Central memory CD4-positive, alpha-beta T cell (primary cell): ENCODE measurements at regions not wholly inside any gene's neighbourhood (a gene's known extent, or its start where the extent isn't known, plus 50 kb on each side); places are given as distances from the start of the nearest gene placed in this dataset.
"Not testable (repeated sequence)": the region's sequence is repeated elsewhere in the genome, so short reads cannot be mapped to it uniquely, and the experiment has no call there.

Source experiments
- DNase-seq: peaks from one replicate; pipeline ENCODE4 v3.0.0; 2022

DNA sequence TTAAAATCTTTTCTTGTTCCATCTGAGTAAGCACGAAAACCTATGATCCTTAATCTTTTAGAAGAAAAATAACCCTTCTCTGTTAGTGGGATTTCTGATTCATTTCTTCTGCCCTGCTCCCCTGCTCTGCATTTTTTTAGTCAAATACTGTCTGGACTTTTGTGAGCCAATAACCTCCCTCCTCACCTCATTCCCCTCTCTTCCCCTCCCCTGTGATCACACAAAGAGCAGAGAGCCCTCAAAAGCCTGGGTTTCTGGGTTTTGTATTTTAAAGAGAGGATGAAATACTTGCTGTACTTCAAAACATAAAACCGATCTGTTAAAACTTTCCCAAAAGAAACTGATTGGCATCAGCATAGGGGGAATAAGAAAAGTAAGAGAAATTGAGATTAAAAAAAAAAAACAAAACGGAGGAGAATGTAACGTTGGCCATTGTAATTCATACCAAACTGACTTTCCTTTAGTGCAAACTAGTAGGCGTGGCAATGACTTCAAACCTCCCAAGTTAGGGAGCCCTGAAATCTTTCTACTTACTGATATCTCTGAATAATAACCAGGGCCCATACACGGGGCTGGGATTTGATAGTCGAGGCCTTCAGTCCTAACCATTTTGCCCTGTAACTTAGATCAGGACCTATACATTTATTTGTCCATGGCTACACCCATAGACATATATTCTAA is 232.9 kb downstream of the TM9SF2 start:
- no peak for DNase-seq

DNA sequence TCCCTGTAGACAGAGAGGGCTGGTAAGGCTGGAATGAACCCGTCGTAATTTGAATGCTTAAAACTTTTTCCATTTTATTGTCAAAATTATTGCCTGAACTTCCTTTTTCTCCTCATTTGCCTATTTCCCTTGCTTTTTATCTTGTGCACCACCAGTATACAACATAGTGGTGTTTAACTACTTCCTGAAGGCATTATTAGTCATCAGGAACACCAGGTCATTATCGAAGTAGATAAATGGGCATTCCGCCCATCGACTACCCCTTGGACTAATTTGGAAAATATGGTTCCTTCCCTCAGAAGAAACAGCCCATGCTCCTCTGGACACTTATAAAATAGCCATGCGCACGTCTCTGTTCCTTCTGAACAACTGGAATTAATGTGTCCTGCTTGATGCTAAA is 232.1 kb downstream of the TM9SF2 start:
- DNase-seq: no peak

DNA sequence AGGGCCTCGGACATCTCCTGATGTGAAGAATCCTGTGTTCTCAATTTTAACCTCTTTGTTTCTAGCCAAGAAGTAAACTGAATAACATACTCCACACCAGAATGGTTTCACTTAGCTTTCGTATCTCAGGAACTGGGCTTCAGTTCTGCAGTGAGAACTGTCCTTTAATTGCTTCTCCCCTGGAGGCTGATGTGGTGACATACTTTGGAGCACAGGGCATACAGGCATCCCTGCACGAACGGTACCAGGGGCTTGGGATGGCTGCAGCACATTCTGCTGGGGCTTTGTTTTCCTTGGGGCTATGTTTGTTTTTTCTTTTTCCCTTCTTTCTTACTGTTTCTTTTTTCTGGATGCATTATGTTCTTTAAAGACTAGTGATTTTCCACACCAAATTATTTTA is 230.5 kb downstream of the TM9SF2 start:
- DNase-seq: no peak

DNA sequence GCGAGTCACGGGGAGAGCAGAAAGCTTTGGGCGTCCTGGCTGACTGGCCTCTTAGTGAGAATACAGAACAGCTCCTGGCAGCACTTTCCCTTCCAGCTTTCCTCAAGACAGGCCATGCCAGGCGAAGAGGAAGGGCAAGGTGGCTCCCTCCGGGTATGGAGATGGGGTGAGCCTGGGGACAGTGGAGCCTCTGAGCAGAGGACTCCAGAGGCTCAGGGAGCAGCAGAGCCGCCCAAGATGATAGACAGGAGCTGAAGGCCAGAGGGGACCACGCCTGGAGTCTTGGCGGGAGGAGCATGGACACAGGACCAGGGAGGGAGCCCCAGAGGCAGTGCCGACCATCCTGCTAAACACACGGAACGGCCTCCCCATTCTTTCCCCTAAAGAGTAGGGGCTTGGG is 229.1 kb downstream of the TM9SF2 start:
- DNase-seq: no peak

DNA sequence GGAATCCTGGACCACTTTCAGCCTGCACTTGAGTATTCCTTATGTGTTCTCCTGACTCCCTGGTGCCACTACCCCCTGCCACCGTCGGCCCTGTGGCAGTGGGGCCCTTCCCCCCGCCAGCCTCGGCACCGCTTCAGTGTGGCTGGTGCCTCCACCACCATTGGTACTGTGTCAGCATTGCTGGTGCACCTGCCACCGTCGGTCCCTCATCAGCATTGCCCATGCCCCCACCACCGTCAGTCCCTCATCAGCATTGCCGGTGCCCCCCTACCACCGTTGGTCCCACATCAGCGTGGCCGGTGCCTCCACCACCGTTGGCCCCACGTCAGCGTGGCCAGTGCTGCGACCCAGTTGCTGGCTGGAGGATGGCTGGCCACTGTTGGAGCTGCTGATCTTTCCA is 228.5 kb downstream of the TM9SF2 start:
- DNase-seq: no peak

DNA sequence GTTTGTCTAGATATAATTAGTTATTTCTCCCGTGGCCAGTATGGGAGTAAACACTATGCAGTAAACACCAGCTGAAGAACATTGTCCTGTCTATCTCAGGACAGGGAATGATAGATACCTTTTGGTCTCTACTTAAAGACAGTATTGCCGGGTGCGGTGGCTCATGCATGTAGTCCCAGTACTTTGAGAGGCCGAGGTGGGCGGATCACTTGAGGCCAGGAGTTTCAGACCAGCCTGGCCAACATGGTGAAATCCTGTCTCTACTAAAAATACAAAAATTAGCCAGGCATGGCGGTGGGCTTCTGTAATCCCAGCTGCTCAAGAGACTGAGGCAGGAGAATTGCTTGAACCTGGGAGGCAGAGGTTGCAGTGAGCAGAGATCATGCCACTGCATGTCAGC is 226.4 kb downstream of the TM9SF2 start:
- DNase-seq: not testable (repeated sequence)

DNA sequence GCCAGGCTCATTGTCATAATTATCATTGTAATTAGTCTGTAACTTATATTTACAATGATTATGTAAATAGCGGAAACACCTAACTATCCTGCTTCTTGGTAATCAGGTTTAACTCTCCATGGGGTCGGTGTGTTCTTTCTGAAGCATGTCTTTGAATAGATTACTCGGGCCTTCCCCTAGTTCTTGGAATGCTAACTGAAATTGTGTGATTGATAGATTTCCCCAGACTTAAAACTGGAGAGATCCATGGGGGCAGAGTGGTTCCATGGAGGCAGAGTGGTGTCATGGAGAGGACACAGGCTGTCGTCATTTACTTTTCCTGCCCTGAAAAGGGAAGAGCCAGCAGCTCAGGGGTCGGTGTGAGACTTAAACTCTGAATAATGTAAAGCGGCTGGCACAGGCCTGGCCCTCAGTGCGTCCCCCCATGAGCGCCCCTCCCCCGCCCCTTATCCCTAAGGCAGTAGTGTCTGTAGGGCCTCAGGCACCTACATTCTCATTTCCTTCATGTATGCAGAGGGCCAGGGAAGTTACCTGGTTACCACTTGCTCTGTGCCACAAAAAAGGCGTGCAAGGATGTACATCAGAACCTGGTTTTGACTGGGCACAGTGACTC is 225.1 kb downstream of the TM9SF2 start:
- DNase-seq: no peak

DNA sequence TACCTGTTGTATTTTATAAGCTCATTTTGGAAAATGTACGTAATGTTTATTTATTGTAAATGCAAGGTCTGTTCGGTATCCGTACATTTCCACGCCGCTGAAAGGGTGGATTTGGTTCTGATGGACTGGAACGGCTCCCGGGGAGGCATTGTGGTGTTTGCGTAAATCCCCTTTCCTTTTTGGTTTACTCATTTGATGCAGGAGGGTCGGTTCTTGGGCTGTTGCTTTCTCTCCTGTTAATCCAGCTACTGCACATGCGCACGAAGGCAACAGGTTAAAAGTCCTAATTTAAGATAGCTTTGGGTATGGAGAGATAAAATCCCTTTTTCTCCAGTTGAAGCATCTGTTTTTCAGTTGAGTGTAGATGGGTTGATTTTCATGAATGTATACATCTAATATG is 224.4 kb downstream of the TM9SF2 start:
- no peak for DNase-seq

DNA sequence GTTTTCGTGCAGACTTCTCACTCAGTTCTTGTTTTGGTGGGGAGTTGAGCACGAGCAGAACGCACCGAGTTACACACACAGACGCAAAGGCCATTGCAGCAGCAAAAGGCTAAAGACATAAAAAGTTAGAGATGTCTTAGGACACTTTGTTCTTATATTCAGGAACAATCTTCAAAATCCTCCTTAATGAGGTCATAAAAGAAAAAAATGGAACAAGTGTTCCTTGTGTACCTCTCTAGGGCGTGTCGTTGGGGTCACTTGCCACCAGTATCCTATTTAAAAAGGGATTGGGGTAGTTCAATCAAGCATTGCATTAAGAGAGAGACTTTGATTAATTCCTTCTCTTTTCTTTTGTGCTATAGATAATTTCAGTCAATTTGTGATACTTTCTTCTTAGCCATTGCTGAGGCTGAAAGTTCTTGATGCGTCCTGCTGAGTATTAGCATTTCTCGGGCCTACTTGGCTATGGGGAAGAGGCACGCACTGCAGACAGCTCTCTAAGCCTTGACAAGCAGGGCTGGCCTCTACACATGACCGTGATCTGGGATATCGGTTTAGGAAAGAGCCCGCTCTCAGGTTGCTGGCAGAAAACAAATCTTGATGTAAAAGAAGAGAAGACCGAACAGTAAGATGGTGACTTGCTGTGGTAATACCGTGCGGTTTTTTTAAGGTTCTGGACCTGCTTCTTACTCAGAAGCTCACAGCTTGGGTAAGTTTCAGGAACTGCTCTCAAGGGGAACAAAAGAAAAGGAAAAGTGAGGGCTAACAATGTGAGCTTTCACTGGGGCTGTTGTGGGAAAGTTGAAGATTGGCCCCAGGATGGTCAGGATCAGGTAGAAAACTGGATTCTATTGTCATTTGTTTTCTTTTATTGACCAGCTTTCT is 223.6 kb downstream of the TM9SF2 start:
- no peak for DNase-seq

DNA sequence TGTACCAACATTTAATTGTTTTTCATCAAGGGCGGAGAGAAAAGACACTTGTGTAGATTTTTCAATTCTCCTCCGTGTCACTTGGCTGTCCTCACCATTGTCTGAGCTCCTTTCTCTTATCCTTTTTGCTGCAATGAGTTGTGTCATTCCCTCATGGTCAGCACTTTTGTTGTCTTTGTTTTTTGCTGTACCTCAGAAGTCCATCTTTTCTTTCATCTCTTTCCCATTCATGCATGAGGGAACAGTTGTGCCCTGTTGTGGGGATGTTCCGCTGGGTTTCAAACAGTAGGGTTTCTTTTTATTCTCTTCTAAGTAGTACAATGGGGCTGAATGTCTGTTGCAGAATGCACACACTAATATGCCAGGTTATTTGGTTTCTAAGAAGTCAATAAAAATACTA is 222.6 kb downstream of the TM9SF2 start:
- no peak for DNase-seq

DNA sequence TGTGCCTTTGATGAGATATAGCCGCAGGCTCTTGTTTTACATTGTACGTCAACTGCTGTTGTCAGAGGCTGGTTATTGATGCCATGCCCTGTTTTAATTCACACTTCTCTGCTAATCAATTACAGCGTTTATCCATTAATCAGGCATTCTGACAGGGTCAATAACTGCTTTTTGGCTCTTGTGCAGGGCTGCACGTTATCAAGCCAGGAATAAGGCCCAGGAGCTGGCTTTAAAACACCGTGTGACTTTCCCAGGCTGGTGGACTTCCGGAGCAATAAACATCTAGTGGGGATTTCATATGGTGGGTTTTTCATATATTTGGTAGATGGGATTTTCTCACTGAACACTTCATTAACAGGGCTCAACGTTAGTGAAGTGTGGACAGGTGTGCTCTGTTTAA is 221.7 kb downstream of the TM9SF2 start:
- DNase-seq: no peak

DNA sequence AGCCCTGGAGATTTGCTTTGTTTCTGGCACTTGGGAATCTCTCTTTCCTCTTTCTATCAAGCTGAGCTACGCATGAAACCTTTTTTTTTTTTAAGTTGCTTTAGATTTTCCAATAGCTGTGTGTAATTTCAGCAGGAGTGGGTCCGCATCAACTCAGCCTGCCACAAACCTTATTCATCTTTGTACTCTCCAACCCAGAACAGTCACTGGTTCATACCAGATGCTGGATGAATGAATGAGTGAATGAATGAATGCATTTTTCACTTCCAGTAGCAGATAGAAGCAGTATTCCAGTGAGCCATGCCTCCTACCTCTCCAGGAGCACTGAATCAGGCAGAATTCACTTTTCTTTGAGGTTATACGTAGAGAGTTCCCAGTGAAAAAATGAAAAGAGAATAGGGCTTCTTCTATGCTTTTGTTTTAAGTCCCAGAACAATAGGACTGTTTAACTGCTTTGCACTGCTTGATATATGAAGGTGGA is 221.1 kb downstream of the TM9SF2 start:
- DNase-seq: no peak

DNA sequence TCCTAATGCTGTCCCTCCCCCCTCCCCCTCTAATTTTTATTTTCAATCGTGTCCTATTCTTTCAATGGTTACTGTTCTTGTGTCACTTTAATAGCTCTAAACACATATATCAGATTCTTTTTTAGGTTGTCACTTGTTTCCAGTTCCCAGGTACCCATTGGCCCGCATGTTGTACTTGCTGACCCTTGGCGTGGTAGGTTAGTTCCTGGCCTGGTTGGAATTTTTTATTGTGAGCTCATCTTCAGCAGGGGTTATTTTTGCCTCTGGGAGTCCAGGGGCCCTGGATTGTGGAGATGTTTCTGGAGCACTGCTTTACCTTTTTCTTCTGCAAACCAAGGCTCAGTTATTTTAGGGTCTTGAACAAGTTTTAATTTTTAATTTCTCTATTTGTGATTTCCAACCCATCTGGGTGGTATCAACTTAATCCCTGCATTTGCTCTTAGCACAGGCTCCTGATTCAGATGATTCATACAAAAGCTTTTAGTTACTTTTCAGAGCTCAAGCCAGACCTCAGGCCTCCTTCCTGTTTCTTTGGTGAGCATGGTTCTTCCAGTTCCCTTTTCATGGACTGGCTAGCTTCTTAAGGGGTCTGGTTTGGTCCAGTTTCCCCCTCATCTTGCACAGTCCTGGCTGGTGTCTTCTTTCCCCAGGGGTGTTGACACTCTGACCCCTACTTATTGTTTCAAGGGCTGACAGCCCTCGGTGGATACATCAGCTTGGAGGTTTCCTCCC is 220.5 kb downstream of the TM9SF2 start:
- DNase-seq: no peak

DNA sequence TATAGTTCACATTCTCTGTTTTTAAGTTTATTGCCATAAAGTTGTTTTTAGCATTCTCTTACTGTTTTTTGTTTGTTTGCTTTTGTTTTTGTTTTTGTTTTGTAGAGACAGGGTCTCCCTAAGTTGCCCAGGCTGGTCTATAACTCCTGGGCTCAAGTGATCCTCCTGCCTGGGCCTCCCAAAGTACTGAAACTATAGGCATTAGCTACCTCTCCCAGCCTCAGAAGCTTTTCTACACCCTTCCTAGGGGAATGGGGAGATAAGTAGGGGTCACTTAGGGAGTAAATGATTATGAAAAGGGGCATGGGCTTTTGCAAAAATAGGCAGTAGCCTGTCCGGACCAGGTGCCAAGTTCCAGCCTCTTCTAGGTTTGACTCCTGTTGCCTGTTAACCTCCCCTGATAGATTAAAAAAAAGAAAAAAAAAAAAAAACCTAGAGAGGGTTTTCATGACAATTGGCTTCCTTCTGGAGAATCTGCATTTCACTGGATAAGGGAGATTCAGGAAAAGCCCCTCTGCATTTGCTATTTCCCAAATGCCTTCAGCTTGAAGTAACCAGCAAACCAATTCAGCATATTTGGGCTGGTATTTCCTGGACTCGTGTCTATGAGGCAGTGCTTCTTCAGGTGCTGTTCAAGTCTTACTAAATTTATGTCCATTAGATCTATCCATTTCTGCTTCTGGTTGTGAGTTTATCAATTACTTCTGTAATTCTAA is 216.8 kb downstream of the TM9SF2 start:
- no peak for DNase-seq

DNA sequence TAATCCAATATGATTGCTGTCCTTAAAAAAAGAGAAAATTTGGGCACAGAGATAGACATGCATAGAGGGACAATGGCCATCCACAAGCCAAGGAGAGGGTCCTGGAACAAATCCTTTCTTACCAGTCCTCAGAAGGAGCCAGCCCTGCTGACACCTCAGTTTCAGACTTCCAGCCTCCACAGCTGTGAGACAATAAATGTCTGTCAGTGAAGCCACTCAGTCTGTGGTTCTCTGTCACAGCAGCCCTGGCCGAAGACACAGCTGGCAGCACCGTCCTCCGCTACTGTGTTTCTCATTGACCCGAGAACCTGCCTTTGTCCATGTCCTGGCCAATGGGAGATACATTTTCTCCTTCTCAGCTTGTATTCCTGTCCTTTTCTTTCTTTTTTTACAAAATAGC is 207.9 kb downstream of the TM9SF2 start:
- DNase-seq: no peak

DNA sequence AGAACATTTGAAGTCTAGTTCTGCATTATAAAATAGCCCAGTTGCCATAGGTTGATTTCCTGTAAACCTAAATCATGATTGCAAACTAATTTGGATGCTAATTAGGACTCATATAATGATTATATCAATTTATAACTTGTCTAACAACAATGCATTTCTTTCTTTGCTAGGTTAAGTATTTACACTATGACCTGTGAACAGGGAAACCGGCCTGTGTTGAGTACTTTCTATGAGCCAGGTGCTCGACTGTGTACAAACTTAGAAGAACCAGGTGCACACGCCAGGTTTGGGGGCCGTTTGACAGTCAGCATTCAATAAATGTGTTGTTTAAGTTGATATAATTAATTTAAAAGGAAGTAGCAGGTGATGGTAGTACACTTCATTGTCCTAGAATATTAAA is 203.1 kb downstream of the TM9SF2 start:
- no peak for DNase-seq

DNA sequence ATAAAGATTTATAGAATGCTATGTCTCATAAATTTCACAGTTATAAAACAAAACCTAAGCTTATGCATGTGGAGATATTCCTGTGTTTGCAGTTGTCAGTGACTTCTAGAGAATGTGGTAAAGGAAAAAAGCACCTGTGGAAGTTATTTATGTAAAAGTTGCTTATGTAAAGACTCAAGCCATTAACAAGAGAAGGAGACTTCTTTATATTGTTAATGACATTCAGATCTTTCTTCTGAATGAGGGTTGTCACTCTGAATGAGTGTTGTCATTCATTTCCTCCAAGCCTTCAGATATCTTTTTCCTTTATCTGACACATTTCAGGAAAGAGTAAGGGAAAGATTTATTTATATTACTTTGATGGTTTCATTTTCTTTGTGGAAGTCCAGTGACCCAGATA is 202.6 kb downstream of the TM9SF2 start:
- DNase-seq: no peak

DNA sequence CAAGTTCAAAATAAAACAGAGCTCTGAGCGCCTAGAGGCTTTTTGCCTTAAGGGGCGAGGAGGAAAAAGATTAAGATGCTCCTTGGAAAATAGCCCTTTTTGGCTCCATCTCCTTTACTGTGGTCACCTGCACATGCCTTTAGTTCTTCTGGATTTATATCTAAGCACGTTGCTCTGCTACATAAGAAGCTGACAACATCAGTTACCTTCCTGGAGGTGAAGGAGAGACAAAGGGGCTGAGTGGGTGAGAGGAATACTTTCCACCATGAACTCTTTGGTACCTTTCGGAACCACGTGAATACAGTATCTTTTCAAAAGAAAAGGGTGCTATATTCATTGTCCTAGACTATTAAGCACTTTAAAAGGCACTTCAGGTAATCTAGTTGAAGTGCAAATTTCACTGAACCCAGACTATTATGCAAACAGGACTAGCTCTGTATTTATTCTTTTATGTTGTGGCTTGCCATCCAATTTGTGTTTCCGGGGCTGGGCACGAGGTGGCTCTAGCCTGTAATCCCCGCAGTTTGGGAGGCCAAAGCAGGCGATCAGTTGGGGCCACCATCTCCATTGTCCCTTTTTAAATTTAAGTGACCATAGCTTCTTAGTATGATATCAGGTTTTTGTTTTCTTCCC is 201.5 kb downstream of the TM9SF2 start:
- DNase-seq: no peak

DNA sequence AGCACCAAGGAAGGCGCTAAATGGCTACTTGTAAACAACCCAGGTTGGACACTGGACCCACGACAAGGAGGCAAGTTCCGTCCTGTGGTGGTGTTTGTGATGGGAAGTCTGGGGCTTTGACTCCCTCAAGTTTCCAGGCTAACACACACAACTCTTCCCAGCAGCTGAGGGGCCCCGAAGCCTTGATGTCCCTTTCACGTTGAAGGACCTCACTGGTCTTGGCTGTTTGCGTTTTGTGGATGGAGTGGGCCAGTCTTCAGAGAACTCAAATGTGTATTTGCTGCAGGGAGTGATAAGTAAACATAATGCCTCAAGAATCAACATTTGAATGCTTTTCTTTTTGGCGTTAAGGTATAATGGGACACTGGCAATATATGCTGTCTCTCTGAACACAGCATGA is 199.2 kb downstream of the TM9SF2 start:
- DNase-seq: no peak

DNA sequence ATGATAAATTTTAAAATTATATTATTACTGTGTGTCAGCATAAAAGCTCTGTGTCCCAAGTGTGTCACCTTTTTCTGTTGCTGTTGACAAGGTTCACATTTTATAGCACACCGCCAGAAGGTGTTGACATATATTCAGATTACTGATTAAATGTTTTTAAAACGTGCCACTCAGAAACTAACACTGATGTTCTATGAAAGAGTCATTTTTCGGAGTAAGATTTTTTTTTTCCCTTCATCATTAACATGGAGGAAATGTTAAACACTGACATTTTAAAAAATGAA is 197.5 kb downstream of the TM9SF2 start:
- no peak for DNase-seq

DNA sequence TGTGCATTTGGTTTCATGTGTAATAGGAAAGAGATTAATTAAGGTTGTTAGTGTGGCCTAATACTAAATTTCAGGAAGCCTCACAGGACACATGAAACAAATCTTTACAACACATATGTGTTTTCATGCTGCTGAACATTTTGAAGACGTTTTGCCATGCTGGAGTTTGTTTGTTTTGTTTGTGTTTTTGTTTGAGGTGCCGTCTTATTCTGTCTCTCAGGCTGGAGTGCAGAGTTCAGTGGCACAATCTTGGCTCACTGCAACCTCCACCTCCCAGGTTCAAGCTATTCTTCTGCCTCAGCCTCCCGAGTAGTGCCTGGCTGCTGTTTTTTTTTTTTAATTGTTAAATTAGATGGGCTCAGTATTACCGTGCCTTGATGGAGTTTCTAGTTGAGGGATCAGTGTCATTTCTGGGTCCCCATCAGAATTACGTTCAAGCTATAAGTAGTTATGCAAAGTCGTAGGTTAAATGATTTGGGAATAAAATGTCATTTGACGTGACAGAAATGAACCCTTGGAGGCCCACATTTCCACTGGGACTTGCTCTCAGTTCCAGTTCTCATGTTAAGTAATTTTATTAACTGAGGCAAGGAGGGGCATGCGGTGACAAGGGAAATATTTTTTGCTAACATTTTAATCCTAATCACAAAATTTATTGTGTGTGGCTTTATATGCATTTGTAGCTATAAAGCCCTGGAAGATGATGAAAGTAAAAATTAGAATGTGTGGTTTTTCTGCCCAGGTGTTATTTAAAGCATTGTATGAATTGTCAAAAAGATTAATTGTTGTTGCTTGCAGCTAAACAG is 196.9 kb downstream of the TM9SF2 start:
- DNase-seq: no peak
